ENCODE measurements at regions not wholly inside any gene's neighbourhood (a gene's known extent, or its start where the extent isn't known, plus 50 kb on each side); places are given as distances from the start of the nearest gene placed in this dataset.
"Not testable (repeated sequence)": the region's sequence is repeated elsewhere in the genome, so short reads cannot be mapped to it uniquely, and the experiment has no call there.

GRCh38 chr4:123007679-123008078 lies 85.3 kb upstream of the NUDT6 start:
- H3K27me3 ChIP-seq (ENCODE audit: control insufficient read depth, low read length): no peaks in the 10 kb centered on the region
- no peak overlapping the region for H3K4me2 ChIP-seq (ENCODE audit: low read length)
- H3K79me2 ChIP-seq (ENCODE audit: control insufficient read depth, low read length): no peaks in the 10 kb centered on the region
- H3K9me2 ChIP-seq (replicated peaks; ENCODE audit: control insufficient read depth, low read length): no peaks in the 10 kb centered on the region
- H3F3A ChIP-seq (ENCODE audit: control insufficient read depth, insufficient read depth): no peaks in the 10 kb centered on the region
- H3K9me3 ChIP-seq (ENCODE audit: control insufficient read depth, insufficient read depth, low read length): no peaks in the 10 kb centered on the region
- H4K20me1 ChIP-seq (ENCODE audit: control insufficient read depth, insufficient read depth, low read depth, low read length): no peaks in the 10 kb centered on the region
- TF ChIP-seq, protein P1, sequence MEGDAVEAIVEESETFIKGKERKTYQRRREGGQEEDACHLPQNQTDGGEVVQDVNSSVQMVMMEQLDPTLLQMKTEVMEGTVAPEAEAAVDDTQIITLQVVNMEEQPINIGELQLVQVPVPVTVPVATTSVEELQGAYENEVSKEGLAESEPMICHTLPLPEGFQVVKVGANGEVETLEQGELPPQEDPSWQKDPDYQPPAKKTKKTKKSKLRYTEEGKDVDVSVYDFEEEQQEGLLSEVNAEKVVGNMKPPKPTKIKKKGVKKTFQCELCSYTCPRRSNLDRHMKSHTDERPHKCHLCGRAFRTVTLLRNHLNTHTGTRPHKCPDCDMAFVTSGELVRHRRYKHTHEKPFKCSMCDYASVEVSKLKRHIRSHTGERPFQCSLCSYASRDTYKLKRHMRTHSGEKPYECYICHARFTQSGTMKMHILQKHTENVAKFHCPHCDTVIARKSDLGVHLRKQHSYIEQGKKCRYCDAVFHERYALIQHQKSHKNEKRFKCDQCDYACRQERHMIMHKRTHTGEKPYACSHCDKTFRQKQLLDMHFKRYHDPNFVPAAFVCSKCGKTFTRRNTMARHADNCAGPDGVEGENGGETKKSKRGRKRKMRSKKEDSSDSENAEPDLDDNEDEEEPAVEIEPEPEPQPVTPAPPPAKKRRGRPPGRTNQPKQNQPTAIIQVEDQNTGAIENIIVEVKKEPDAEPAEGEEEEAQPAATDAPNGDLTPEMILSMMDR (IDR thresholded peaks at IDR 0.05; ENCODE audit: low read depth, low read length, poor library complexity, severe bottlenecking): no peak
- no peak for TF ChIP-seq EZH2phosphoT487 (IDR thresholded peaks at IDR 0.05; ENCODE audit: borderline replicate concordance, low read length)
- no peak overlapping the region for H3K27ac ChIP-seq (ENCODE audit: low read depth, low read length)
- H3K4me1 ChIP-seq (ENCODE audit: control insufficient read depth, low read length): no peaks in the 10 kb centered on the region
- no peaks in the 10 kb centered on the region for H3K36me3 ChIP-seq (ENCODE audit: control insufficient read depth, low read length)
- H3K4me3 ChIP-seq (ENCODE audit: low read length): no peak overlapping the region

- H3K27me3 ChIP-seq (ENCODE audit: control insufficient read depth, low read length); H3K4me2 ChIP-seq (ENCODE audit: low read length); H3K27ac ChIP-seq (ENCODE audit: low read depth, low read length); H3K79me2 ChIP-seq (ENCODE audit: control insufficient read depth, low read length); H3K4me1 ChIP-seq (ENCODE audit: control insufficient read depth, low read length); H3K4me3 ChIP-seq (ENCODE audit: low read length); H3K9me2 ChIP-seq (replicated peaks; ENCODE audit: control insufficient read depth, low read length); H4K20me1 ChIP-seq (ENCODE audit: control insufficient read depth, insufficient read depth, low read depth, low read length); H3F3A ChIP-seq (ENCODE audit: control insufficient read depth, insufficient read depth); H3K9me3 ChIP-seq (ENCODE audit: control insufficient read depth, insufficient read depth, low read length); H3K36me3 ChIP-seq (ENCODE audit: control insufficient read depth, low read length): not testable (repeated sequence)
Observed at GRCh38 chr4:123012416-123012815, 90.0 kb upstream of the NUDT6 start.

- Histone ChIP-seq H3K4me2 (ENCODE audit: low read length) (no peak overlapping the region), H3K27me3 (ENCODE audit: control insufficient read depth, low read length) (no peaks in the 10 kb centered on the region), H3K4me1 (ENCODE audit: control insufficient read depth, low read length) (no peaks in the 10 kb centered on the region), H3K36me3 (ENCODE audit: control insufficient read depth, low read length) (no peaks in the 10 kb centered on the region), H3K4me3 (ENCODE audit: low read length) (no peak overlapping the region), H4K20me1 (ENCODE audit: control insufficient read depth, insufficient read depth, low read depth, low read length) (no peaks in the 10 kb centered on the region), H3K9me3 (ENCODE audit: control insufficient read depth, insufficient read depth, low read length) (no peaks in the 10 kb centered on the region), H3K27ac (ENCODE audit: low read depth, low read length) (no peak overlapping the region), H3F3A (ENCODE audit: control insufficient read depth, insufficient read depth) (no peaks in the 10 kb centered on the region), H3K79me2 (ENCODE audit: control insufficient read depth, low read length) (no peaks in the 10 kb centered on the region), H3K9me2 (replicated peaks; ENCODE audit: control insufficient read depth, low read length) (no peaks in the 10 kb centered on the region)
- TF ChIP-seq EZH2phosphoT487 (IDR thresholded peaks at IDR 0.05; ENCODE audit: borderline replicate concordance, low read length): no peak
- TF ChIP-seq, protein P1 (IDR thresholded peaks at IDR 0.05; ENCODE audit: low read depth, low read length, poor library complexity, severe bottlenecking): no peak
Observed at GRCh38 chr4:123014038-123014437, 91.6 kb upstream of the NUDT6 start.

DNA sequence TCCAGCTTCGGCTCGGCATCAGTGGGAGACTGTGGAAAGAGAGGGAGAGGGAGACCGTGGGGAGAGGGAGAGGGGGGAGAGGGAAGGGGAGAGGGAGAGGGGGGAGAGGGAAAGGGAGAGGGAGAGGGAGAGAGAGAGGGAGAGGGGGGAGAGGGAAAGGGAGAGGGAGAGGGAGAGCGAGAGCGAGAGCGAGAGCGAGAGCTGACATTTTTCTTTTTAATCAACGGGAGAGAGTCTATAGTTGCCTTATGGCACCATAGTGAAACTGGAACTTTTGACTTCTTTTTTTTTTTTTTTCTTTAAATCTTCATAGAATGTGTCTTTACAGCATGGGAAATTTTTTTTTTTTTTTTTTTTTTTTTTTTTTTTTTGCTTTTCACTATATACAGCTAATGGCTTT lies 94.7 kb upstream of the NUDT6 start:
- Histone ChIP-seq H3K36me3 (ENCODE audit: control insufficient read depth, low read length) (no peaks in the 10 kb centered on the region), H3K4me2 (ENCODE audit: low read length) (no peak overlapping the region), H3K79me2 (ENCODE audit: control insufficient read depth, low read length) (no peaks in the 10 kb centered on the region), H3K4me1 (ENCODE audit: control insufficient read depth, low read length) (no peaks in the 10 kb centered on the region), H3F3A (ENCODE audit: control insufficient read depth, insufficient read depth) (no peaks in the 10 kb centered on the region), H4K20me1 (ENCODE audit: control insufficient read depth, insufficient read depth, low read depth, low read length) (no peaks in the 10 kb centered on the region), H3K9me2 (replicated peaks; ENCODE audit: control insufficient read depth, low read length) (no peaks in the 10 kb centered on the region), H3K27me3 (ENCODE audit: control insufficient read depth, low read length) (no peaks in the 10 kb centered on the region), H3K9me3 (ENCODE audit: control insufficient read depth, insufficient read depth, low read length) (no peaks in the 10 kb centered on the region), H3K4me3 (ENCODE audit: low read length) (no peak overlapping the region), H3K27ac (ENCODE audit: low read depth, low read length) (no peak overlapping the region)
- TF ChIP-seq, protein P1 (IDR thresholded peaks at IDR 0.05; ENCODE audit: low read depth, low read length, poor library complexity, severe bottlenecking): no peak
- no peak for TF ChIP-seq EZH2phosphoT487 (IDR thresholded peaks at IDR 0.05; ENCODE audit: borderline replicate concordance, low read length)
